HT-29 (cell line): ENCODE measurements at regions not wholly inside any gene's neighbourhood (a gene's known extent, or its start where the extent isn't known, plus 50 kb on each side); places are given as distances from the start of the nearest gene placed in this dataset.
A peak's percentile ranks its signal among the peaks of the same experiment; 100 is the strongest.
"Not testable (repeated sequence)": the region's sequence is repeated elsewhere in the genome, so short reads cannot be mapped to it uniquely, and the experiment has no call there.

ENCODE experiments used
- DNase-seq: peaks from one replicate; pipeline ENCODE4 v3.0.0-alpha.2; 2015; ENCODE audit warnings: low spot score

- no peak for DNase-seq
Measured at GRCh38 chr5:36423578-36424307, 122.0 kb upstream of the RANBP3L start.

GRCh38 chr5:36426070-36426469, 124.4 kb upstream of the RANBP3L start:
- not testable (repeated sequence) for DNase-seq

DNA sequence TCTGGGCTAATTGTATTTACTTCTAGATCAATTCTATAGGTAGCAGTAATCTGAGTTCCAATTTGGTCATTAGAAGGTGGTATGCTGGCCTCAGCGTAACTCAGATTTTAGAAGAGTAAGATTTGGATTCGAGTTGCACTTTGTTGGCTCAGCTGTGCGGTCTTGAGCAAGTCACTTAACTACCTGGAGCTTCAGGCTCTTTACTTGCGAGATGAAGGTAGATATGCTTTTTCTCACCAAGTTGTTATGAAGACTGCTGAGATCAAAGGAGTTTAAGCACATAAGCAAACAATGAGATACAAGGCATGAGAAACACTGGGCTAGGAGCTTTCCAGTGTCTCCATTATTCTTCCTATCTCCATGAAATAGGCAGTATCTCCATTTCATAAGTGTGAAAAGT, 133.8 kb upstream of the RANBP3L start:
- no peak for DNase-seq

- DNase-seq = no peak
Measured at GRCh38 chr5:36436306-36436705, 134.6 kb upstream of the RANBP3L start.

DNA sequence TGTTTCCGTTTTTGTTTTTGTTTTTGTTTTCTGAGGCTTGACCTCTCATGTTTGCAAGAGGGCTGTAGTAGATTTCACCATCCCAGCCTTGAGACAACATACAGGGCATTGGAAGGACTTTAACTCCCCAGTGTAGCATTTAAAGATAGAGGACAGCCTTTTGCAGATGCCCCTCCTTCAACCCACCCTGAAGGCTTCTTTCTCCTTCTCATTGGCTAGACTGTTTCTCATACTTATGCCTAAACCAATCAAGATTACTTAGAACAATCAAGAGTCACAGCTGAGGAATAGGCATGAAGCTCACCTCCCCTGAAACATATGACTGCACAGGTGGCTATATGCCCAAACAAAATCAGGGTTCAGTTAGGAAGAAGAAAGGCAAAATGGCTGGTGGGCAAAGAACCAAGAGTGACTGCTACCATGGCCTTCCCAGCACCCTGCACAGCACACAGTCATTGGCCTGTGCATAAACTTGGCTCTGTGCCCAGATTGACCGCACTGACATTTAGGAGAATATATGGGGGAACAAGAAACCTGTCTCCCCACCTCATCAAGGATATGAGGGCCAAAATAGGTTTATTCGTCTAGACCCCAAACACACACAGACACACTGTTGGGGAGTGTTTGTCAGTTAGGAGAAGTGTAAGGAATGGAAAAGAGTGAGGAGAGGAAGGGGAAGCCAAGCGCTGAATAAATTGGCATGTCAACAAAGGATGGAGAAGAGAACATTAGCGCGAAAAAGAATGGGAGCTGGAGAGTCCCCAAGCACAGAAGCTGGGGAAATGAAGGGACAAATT, 137.3 kb upstream of the RANBP3L start:
- DNase-seq = no peak

GRCh38 chr5:36440300-36440699, 138.6 kb upstream of the RANBP3L start:
- no peak for DNase-seq

DNA sequence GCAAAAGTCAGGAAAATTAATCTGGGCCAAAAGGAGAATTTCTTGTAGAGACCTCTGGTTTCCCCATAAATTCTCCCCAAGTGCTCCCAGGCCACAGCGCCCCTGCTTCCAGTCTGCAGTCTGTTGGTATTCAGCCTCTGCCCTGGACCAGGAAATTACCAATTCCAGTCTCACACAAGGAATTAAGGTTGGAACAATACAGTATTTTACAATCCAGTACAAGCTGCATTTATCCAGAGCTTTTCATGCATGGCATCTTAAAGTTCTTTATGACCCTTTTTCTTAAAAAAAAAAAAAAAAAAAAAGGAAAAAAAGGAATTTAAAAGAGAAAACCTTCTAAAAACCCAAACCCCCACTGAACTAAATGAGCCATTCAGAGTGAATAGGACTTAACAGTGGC, 139.6 kb upstream of the RANBP3L start:
- no peak for DNase-seq

GRCh38 chr5:36442352-36442751, 140.7 kb upstream of the RANBP3L start:
- no peak for DNase-seq

- peak; percentile 18 for DNase-seq
Measured at GRCh38 chr5:36442796-36443195, 141.1 kb upstream of the RANBP3L start.

DNA sequence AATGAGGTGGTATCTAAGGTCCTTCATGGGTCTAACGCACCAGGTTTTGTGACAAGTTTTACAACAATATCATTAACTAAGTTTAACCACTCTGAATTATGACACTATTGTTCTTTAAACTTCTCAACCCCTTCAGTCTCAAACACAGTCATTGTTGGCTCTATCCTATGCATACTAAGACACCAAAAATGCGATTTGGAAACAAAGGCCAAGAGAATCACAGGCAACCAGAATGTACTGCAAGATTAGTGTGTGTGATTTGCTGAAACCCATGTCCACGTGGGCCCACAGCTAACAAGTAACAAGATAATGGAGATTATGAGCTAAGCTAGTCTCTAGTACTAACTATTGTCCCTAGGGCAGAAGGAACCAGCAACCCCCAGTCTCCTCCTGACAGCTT, 142.2 kb upstream of the RANBP3L start:
- DNase-seq = no peak

DNA sequence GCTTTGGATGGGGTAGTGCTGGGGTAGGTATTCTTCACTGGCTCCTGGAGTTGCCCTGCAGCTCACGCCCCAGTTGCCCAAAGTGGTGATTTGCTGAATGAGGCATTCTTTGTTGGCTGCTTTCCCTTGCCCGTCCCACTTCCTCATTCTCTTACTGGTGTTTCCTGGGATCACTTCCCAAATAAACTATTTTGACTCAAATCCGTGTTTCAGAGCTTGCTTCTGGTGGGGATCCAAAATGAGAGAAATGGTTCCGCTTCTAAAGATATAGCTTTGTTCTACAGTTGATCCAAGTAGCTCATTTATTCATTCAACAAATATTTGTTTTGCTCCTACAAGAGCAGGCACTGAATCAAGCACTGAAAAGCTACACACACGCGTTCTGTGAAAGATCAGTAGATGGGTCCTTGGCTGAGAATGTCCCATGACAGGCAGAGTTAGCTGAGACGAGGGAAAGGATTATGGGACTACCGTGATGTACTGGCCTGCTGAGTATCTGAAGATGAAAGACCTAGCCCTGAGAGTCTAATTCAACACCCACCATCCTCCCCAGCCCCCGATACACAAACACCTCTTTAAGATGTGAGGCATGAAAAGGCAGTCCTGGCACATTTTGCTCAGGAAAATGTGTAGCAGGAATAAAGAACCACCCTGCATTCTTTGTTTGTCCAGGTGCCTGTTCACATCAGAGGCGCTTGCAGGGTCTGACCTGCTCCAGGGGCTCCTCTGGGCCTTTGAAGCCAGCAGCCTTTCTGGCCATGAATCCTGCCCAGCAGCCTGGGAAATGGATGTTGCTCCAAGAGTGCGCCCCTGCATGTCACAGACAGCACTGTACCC, 143.1 kb upstream of the RANBP3L start:
- DNase-seq = no peak

GRCh38 chr5:36447776-36448175, 146.1 kb upstream of the RANBP3L start:
- DNase-seq = no peak

GRCh38 chr5:36450229-36451014, 148.7 kb upstream of the RANBP3L start:
- DNase-seq = no peak

DNA sequence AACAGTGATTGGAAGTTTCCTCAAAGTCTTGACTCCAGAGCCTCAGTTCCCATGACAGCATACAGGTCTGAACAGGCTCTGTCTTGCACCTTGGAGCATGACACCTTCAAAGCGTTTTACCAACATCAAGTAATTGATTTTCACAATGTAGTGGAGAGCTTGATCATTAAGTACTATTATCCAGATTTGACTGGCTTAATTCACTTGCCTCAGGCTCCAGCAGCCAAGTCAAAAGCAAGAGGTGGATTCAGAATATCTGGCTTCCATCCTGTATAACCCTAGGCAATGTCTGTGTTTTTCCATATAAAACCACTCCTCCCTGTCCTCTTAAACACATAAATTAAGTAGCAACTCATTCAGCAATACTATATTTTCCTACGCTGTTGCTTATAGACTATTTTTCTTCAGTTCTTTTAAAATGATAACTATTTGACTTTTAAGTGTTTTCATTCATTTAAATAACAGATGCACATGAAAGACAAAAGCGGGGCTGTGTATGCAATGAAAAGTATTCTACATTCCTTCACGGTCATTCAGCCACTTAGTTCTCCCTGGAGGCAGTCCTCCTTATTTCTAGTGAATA, 150.8 kb upstream of the RANBP3L start:
- DNase-seq = no peak

DNA sequence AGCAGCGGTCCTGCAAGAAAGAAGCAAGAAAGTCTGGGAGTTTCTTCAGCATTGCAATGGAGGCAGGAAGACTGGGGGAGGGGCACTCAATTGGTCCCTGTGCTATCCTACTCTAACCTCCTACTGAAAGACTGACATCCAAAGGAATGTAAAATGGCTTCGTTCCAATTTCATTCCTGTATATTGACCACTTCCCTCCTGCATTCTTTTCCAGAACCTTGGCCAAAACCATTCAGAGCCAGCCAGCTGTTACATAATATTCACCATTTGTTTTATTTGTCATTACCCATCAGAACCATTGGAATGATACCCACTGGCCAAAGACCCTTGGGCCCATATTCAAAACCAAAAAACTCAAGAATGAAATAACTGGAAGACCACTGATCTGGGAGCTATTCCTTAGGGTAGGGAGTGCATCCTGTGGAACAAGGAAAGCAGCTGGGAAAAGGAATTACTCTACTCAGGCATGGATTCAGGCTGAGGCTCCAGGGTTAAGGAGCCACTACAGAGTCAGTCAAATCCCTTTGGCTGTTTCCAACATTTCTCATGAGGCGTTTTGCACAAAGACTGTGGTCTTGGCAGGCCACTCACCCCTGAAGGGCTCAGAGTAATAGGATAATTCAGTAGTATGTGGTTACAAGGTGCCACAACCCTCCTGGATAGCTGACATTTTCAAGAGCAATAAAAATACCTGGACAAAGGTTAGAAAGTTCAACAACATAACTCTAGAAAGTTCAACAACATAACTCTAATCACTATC, 148.7 kb upstream of the SLC1A3 start:
- no peak for DNase-seq

- no peak for DNase-seq
Measured at GRCh38 chr5:36458746-36459145, 147.7 kb upstream of the SLC1A3 start.

DNA sequence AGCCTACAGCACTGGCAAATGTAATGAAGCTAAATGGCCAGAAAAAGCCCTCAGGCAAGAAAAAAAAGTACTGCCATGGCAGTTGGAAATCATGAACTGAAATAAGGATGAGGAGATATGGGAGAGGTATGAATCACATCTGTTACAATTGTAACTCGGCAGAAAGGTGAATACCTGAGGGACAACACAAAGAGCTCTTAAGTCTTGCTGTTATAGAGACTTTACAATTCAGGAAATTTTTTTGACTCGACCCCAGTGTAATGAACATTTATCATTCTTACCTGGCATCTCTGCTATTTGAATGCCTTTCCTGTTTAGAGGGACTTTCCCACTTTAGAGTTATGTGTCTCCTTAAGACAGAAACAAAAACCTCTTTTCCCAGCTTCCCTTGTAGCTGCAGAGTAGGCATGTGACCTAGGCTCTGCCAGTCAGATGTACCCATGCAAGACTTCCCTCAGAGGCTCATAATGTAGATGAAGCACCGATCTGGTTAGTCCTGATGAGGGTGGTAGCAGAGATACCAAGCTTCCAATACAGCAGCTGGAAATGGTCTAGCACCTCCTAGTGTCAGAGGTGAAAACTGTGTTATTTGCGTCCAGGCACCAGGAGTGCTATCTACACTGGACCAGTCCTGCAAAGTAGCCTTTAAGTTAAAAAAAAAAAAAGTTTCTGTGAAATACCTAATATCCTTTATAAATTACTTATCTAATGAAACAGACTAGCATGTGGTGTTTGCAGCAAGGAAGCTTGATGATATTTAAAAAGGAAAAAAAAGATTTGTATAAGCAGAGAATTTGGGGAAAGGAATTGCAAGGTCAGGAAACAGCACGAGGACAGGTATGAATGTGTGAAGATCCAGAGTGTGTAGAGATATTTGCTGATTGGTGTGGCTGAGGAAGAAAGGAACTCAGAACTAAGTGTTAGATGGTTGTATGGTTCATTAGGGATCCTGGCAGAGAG, 146.9 kb upstream of the SLC1A3 start:
- peak; percentile 30 for DNase-seq

GRCh38 chr5:36462295-36463021, 143.9 kb upstream of the SLC1A3 start:
- no peak for DNase-seq
